ENCODE measurements at regions not wholly inside any gene's neighbourhood (a gene's known extent, or its start where the extent isn't known, plus 50 kb on each side); places are given as distances from the start of the nearest gene placed in this dataset.

GRCh38 chrX:20522420-20522819 is 255.7 kb upstream of the RPS6KA3 start:
- H3K4me3 ChIP-seq: no peak overlapping the region
- no peaks in the 10 kb centered on the region for H3K9me3 ChIP-seq
- no peaks in the 10 kb centered on the region for H3K4me1 ChIP-seq
- no peak overlapping the region for H3K27ac ChIP-seq
- intact Hi-C loops (cut with DNase I): no loop called here
- no peaks in the 10 kb centered on the region for H3K36me3 ChIP-seq
- no peaks in the 10 kb centered on the region for H3K27me3 ChIP-seq
- no peak for DNase-seq (ENCODE audit: extremely low spot score in 2 of 2)
- TF ChIP-seq POLR2AphosphoS5 (IDR thresholded peaks at IDR 0.05; ENCODE audit: insufficient read depth in 1 of 2, low read depth in 1 of 2): no peak
- TF ChIP-seq CTCF (IDR thresholded peaks at IDR 0.05): no peak
- TF ChIP-seq POLR2A (IDR thresholded peaks at IDR 0.05): no peak

GRCh38 chrX:20521222-20521621 is 254.5 kb upstream of the RPS6KA3 start:
- Histone ChIP-seq H3K27ac (no peak overlapping the region), H3K4me3 (no peak overlapping the region), H3K36me3 (no peaks in the 10 kb centered on the region), H3K9me3 (no peaks in the 10 kb centered on the region), H3K27me3 (no peaks in the 10 kb centered on the region), H3K4me1 (no peaks in the 10 kb centered on the region)
- no peak for DNase-seq (ENCODE audit: extremely low spot score in 2 of 2)
- intact Hi-C loops (cut with DNase I): no loop called here
- no peak for TF ChIP-seq POLR2A (IDR thresholded peaks at IDR 0.05)

GRCh38 chrX:20519826-20520225 is 253.1 kb upstream of the RPS6KA3 start:
- intact Hi-C loops (cut with DNase I): no loop called here
- no peak for DNase-seq (ENCODE audit: extremely low spot score in 2 of 2)
- Histone ChIP-seq H3K27me3 (no peaks in the 10 kb centered on the region), H3K4me1 (no peaks in the 10 kb centered on the region), H3K4me3 (no peak overlapping the region), H3K27ac (no peak overlapping the region), H3K36me3 (no peaks in the 10 kb centered on the region), H3K9me3 (no peaks in the 10 kb centered on the region)
- TF ChIP-seq POLR2AphosphoS5 (IDR thresholded peaks at IDR 0.05; ENCODE audit: insufficient read depth in 1 of 2, low read depth in 1 of 2): no peak

- intact Hi-C loops (cut with DNase I): no loop called here
- no peaks in the 10 kb centered on the region for H3K27me3 ChIP-seq
- no peaks in the 10 kb centered on the region for H3K4me1 ChIP-seq
- no peak overlapping the region for H3K4me3 ChIP-seq
- TF ChIP-seq POLR2A (IDR thresholded peaks at IDR 0.05) (no peak), CTCF (IDR thresholded peaks at IDR 0.05) (no peak), POLR2AphosphoS5 (IDR thresholded peaks at IDR 0.05; ENCODE audit: insufficient read depth in 1 of 2, low read depth in 1 of 2) (no peak)
- no peak for DNase-seq (ENCODE audit: extremely low spot score in 2 of 2)
- no peaks in the 10 kb centered on the region for H3K9me3 ChIP-seq
- no peaks in the 10 kb centered on the region for H3K36me3 ChIP-seq
- H3K27ac ChIP-seq: no peak overlapping the region
Measured at GRCh38 chrX:20519146-20519545, 252.4 kb upstream of the RPS6KA3 start.

GRCh38 chrX:20517565-20517964 is 250.9 kb upstream of the RPS6KA3 start:
- H3K4me3 ChIP-seq: no peak overlapping the region
- H3K4me1 ChIP-seq: no peaks in the 10 kb centered on the region
- H3K27me3 ChIP-seq: no peaks in the 10 kb centered on the region
- TF ChIP-seq POLR2AphosphoS5 (IDR thresholded peaks at IDR 0.05; ENCODE audit: insufficient read depth in 1 of 2, low read depth in 1 of 2): no peak
- TF ChIP-seq POLR2A (IDR thresholded peaks at IDR 0.05): no peak
- TF ChIP-seq CTCF (IDR thresholded peaks at IDR 0.05): no peak
- intact Hi-C loops (cut with DNase I): no loop called here
- no peaks in the 10 kb centered on the region for H3K9me3 ChIP-seq
- no peak for DNase-seq (ENCODE audit: extremely low spot score in 2 of 2)
- H3K36me3 ChIP-seq: no peaks in the 10 kb centered on the region
- no peak overlapping the region for H3K27ac ChIP-seq

- Histone ChIP-seq H3K4me3 (no peak overlapping the region), H3K9me3 (no peaks in the 10 kb centered on the region), H3K36me3 (no peaks in the 10 kb centered on the region), H3K27ac (no peak overlapping the region), H3K27me3 (no peaks in the 10 kb centered on the region), H3K4me1 (no peaks in the 10 kb centered on the region)
- intact Hi-C loops (cut with DNase I): no loop called here
- no peak for TF ChIP-seq POLR2A (IDR thresholded peaks at IDR 0.05)
- TF ChIP-seq CTCF (IDR thresholded peaks at IDR 0.05): no peak
- no peak for TF ChIP-seq POLR2AphosphoS5 (IDR thresholded peaks at IDR 0.05; ENCODE audit: insufficient read depth in 1 of 2, low read depth in 1 of 2)
- DNase-seq (ENCODE audit: extremely low spot score in 2 of 2): no peak
Measured at GRCh38 chrX:20515841-20516461, 249.2 kb upstream of the RPS6KA3 start.
